Natural killer cell treated with Interleukin-12 subunit alpha and Interleukin-12 subunit beta and Interleukin-15 and Interleukin-18, amount 100 ng/mL, for 72 hours (primary cell): ENCODE measurements at regions not wholly inside any gene's neighbourhood (a gene's known extent, or its start where the extent isn't known, plus 50 kb on each side); places are given as distances from the start of the nearest gene placed in this dataset.

ENCODE experiments used
- ATAC-seq, 2 donors: fragments of 150-1000 bp; cut with Tn5 transposase in 1 of 2; sonication (Bioruptor Pico), chemical (Tn5 transposase) in 1 of 2; 2 replicates each; pipeline ENCODE4 v1.10.0; 2021
- DNase-seq: peaks from one replicate; pipeline ENCODE4 v3.0.0; 2022; ENCODE audit warnings: low spot score
- H3K27ac Mint-ChIP-seq, 2 donors: 1 replicate in 1 of 2; 2 replicates in 1 of 2; pipeline ENCODE4 v1.8.0; 2022; ENCODE audit warnings: mixed read lengths in 2 of 2, mild to moderate bottlenecking in 1 of 2, moderate library complexity in 1 of 2
- H3K27me3 Mint-ChIP-seq, 2 donors: 1 replicate in 1 of 2; 2 replicates in 1 of 2; pipeline ENCODE4 v1.8.0; 2022; ENCODE audit warnings: mixed read lengths in 2 of 2
- H3K36me3 Mint-ChIP-seq: one replicate; pipeline ENCODE4 v1.8.0; 2022; ENCODE audit warnings: mixed read lengths
- H3K4me1 Mint-ChIP-seq, 2 donors: 1 replicate in 1 of 2; 2 replicates in 1 of 2; pipeline ENCODE4 v1.8.0; 2022; ENCODE audit warnings: low read depth in 2 of 2, mixed read lengths in 2 of 2, mild to moderate bottlenecking in 1 of 2
- H3K4me3 Mint-ChIP-seq: one replicate; pipeline ENCODE4 v1.8.0; 2022; ENCODE audit warnings: mixed read lengths
- H3K9me3 Mint-ChIP-seq: 2 replicates; pipeline ENCODE4 v1.8.0; 2022; ENCODE audit warnings: mixed read lengths

GRCh38 chr15:31782016-31782783 lies 248.1 kb upstream of the CHRNA7 start:
- Mint-ChIP-seq H3K27ac (no peak overlapping the region), H3K4me3 (no peak overlapping the region), H3K27me3 (peaks cover 13 to 35% of the 10 kb centered on the region in 2 donors), H3K9me3 (no peaks in the 10 kb centered on the region), H3K36me3 (no peaks in the 10 kb centered on the region), H3K4me1 (no peaks in the 10 kb centered on the region)
- DNase-seq: no peak
- peak in 1 of 2 donors; percentile 37 for ATAC-seq

GRCh38 chr15:31782951-31783350 lies 247.4 kb upstream of the CHRNA7 start:
- Mint-ChIP-seq H3K4me1 (no peaks in the 10 kb centered on the region), H3K4me3 (no peak overlapping the region), H3K27ac (no peak overlapping the region), H3K36me3 (no peaks in the 10 kb centered on the region), H3K27me3 (peaks cover 13 to 30% of the 10 kb centered on the region in 2 donors), H3K9me3 (no peaks in the 10 kb centered on the region)
- ATAC-seq (no peak), DNase-seq (no peak)

- DNase-seq (no peak), ATAC-seq (no peak)
- Mint-ChIP-seq H3K27ac (no peak overlapping the region), H3K36me3 (no peaks in the 10 kb centered on the region), H3K4me3 (no peak overlapping the region), H3K4me1 (no peaks in the 10 kb centered on the region), H3K27me3 (peaks cover 15 to 25% of the 10 kb centered on the region in 2 donors), H3K9me3 (no peaks in the 10 kb centered on the region)
These were observed 244.0 kb upstream of the CHRNA7 start for GRCh38 chr15:31786360-31786759.

GRCh38 chr15:31788104-31788503 lies 242.2 kb upstream of the CHRNA7 start:
- no peaks in the 10 kb centered on the region for H3K36me3 Mint-ChIP-seq
- H3K9me3 Mint-ChIP-seq: no peaks in the 10 kb centered on the region
- no peaks in the 10 kb centered on the region for H3K4me1 Mint-ChIP-seq
- H3K4me3 Mint-ChIP-seq: no peak overlapping the region
- no peak for ATAC-seq
- peaks cover 21 to 22% of the 10 kb centered on the region in 2 donors for H3K27me3 Mint-ChIP-seq
- no peak for DNase-seq
- no peak overlapping the region for H3K27ac Mint-ChIP-seq

- Mint-ChIP-seq H3K9me3 (no peaks in the 10 kb centered on the region), H3K36me3 (no peaks in the 10 kb centered on the region), H3K27me3 (peaks cover 23 to 25% of the 10 kb centered on the region in 2 donors), H3K4me3 (no peak overlapping the region), H3K27ac (no peak overlapping the region), H3K4me1 (no peaks in the 10 kb centered on the region)
- DNase-seq: no peak
- peak; percentile 19 to 58 for ATAC-seq
These were observed 237.6 kb upstream of the CHRNA7 start for GRCh38 chr15:31792611-31793199.

- H3K27ac Mint-ChIP-seq: no peak overlapping the region
- H3K4me1 Mint-ChIP-seq: no peaks in the 10 kb centered on the region
- DNase-seq (no peak), ATAC-seq (no peak)
- no peak overlapping the region for H3K4me3 Mint-ChIP-seq
- peaks cover 0 to 7% of the 10 kb centered on the region in 2 donors for H3K27me3 Mint-ChIP-seq
- no peaks in the 10 kb centered on the region for H3K9me3 Mint-ChIP-seq
- H3K36me3 Mint-ChIP-seq: no peaks in the 10 kb centered on the region
These were observed 231.0 kb upstream of the CHRNA7 start for GRCh38 chr15:31799319-31799714.

GRCh38 chr15:31799715-31800321 lies 230.5 kb upstream of the CHRNA7 start:
- Mint-ChIP-seq H3K9me3 (no peaks in the 10 kb centered on the region), H3K4me1 (no peaks in the 10 kb centered on the region), H3K4me3 (no peak overlapping the region), H3K27me3 (peaks cover 0 to 7% of the 10 kb centered on the region in 2 donors), H3K27ac (no peak overlapping the region), H3K36me3 (no peaks in the 10 kb centered on the region)
- no peak for ATAC-seq
- DNase-seq: no peak

- Mint-ChIP-seq H3K4me3 (no peak overlapping the region), H3K36me3 (no peaks in the 10 kb centered on the region), H3K27me3 (peaks cover 0 to 4% of the 10 kb centered on the region in 2 donors), H3K27ac (no peak overlapping the region), H3K4me1 (no peaks in the 10 kb centered on the region), H3K9me3 (no peaks in the 10 kb centered on the region)
- ATAC-seq: no peak
- DNase-seq: no peak
These were observed 229.2 kb upstream of the CHRNA7 start for GRCh38 chr15:31801152-31801551.

- DNase-seq (no peak), ATAC-seq (no peak)
- H3K4me3 Mint-ChIP-seq: no peak overlapping the region
- H3K27ac Mint-ChIP-seq: no peak overlapping the region
- no peaks in the 10 kb centered on the region for H3K36me3 Mint-ChIP-seq
- no peaks in the 10 kb centered on the region for H3K4me1 Mint-ChIP-seq
- H3K9me3 Mint-ChIP-seq: no peaks in the 10 kb centered on the region
- peaks cover 0 to 4% of the 10 kb centered on the region in 2 donors for H3K27me3 Mint-ChIP-seq
These were observed 227.6 kb upstream of the CHRNA7 start for GRCh38 chr15:31802761-31803160.

GRCh38 chr15:31803388-31803884 lies 226.9 kb upstream of the CHRNA7 start:
- no peak for ATAC-seq
- H3K36me3 Mint-ChIP-seq: no peaks in the 10 kb centered on the region
- H3K4me3 Mint-ChIP-seq: no peak overlapping the region
- peaks cover 0 to 2% of the 10 kb centered on the region in 2 donors for H3K27me3 Mint-ChIP-seq
- no peaks in the 10 kb centered on the region for H3K9me3 Mint-ChIP-seq
- H3K27ac Mint-ChIP-seq: no peak overlapping the region
- DNase-seq: no peak
- no peaks in the 10 kb centered on the region for H3K4me1 Mint-ChIP-seq

GRCh38 chr15:31805090-31805662 lies 225.1 kb upstream of the CHRNA7 start:
- H3K4me3 Mint-ChIP-seq: no peak overlapping the region
- ATAC-seq: no peak

GRCh38 chr15:31806106-31806505 lies 224.2 kb upstream of the CHRNA7 start:
- ATAC-seq (no peak), DNase-seq (no peak)
- Mint-ChIP-seq H3K4me1 (no peaks in the 10 kb centered on the region), H3K36me3 (no peaks in the 10 kb centered on the region), H3K27ac (no peak overlapping the region), H3K27me3 (peaks cover 2 to 4% of the 10 kb centered on the region in 2 donors), H3K4me3 (no peak overlapping the region), H3K9me3 (no peaks in the 10 kb centered on the region)

More at GRCh38 chr15:31805090-31805662, 225.1 kb upstream of the CHRNA7 start:
- H3K27ac Mint-ChIP-seq: no peak overlapping the region
- no peaks in the 10 kb centered on the region for H3K36me3 Mint-ChIP-seq
- DNase-seq: no peak
- no peaks in the 10 kb centered on the region for H3K9me3 Mint-ChIP-seq
- peaks cover 0 to 2% of the 10 kb centered on the region in 2 donors for H3K27me3 Mint-ChIP-seq
- no peaks in the 10 kb centered on the region for H3K4me1 Mint-ChIP-seq

GRCh38 chr15:31811641-31812040 lies 218.7 kb upstream of the CHRNA7 start:
- H3K4me1 Mint-ChIP-seq: no peaks in the 10 kb centered on the region
- no peak overlapping the region for H3K4me3 Mint-ChIP-seq
- no peaks in the 10 kb centered on the region for H3K9me3 Mint-ChIP-seq
- peaks cover 2 to 7% of the 10 kb centered on the region in 2 donors for H3K27me3 Mint-ChIP-seq
- H3K27ac Mint-ChIP-seq: no peak overlapping the region
- H3K36me3 Mint-ChIP-seq: no peaks in the 10 kb centered on the region
- DNase-seq (no peak), ATAC-seq (no peak)

- ATAC-seq (no peak), DNase-seq (no peak)
- no peaks in the 10 kb centered on the region for H3K4me1 Mint-ChIP-seq
- H3K9me3 Mint-ChIP-seq: no peaks in the 10 kb centered on the region
- no peak overlapping the region for H3K27ac Mint-ChIP-seq
- peaks cover 4 to 7% of the 10 kb centered on the region in 2 donors for H3K27me3 Mint-ChIP-seq
- H3K36me3 Mint-ChIP-seq: no peaks in the 10 kb centered on the region
- no peak overlapping the region for H3K4me3 Mint-ChIP-seq
These were observed 216.2 kb upstream of the CHRNA7 start for GRCh38 chr15:31814082-31814481.
